Epithelial cell of prostate (primary cell): ENCODE measurements at regions not wholly inside any gene's neighbourhood (a gene's known extent, or its start where the extent isn't known, plus 50 kb on each side); places are given as distances from the start of the nearest gene placed in this dataset.
A peak's percentile ranks its signal among the peaks of the same experiment; 100 is the strongest.

Experiments used
- DNase-seq: peaks from one replicate; pipeline ENCODE4 v3.0.0-alpha.2; 2011; ENCODE audit warnings: low read depth, low spot score
- H3K27ac ChIP-seq: fragments of 450-650 bp; 2 replicates; pipeline ENCODE4 v1.5.1; 2017; ENCODE audit warnings: mild to moderate bottlenecking

GRCh38 chr4:11609751-11610150 lies 181.1 kb upstream of the HS3ST1 start:
- H3K27ac ChIP-seq: no peak overlapping the region
- DNase-seq: no peak

- no peak for DNase-seq
- no peak overlapping the region for H3K27ac ChIP-seq
Observed at GRCh38 chr4:11608992-11609391, 180.3 kb upstream of the HS3ST1 start.

GRCh38 chr4:11606078-11606477 lies 177.4 kb upstream of the HS3ST1 start:
- DNase-seq: no peak
- H3K27ac ChIP-seq: peak overlapping the region; percentile 64

GRCh38 chr4:11605597-11605996 lies 176.9 kb upstream of the HS3ST1 start:
- DNase-seq: no peak
- peak overlapping the region; percentile 64 for H3K27ac ChIP-seq

- DNase-seq: no peak
- no peak overlapping the region for H3K27ac ChIP-seq
Observed at GRCh38 chr4:11604821-11605220, 176.1 kb upstream of the HS3ST1 start.

GRCh38 chr4:11603591-11604194 lies 175.0 kb upstream of the HS3ST1 start:
- H3K27ac ChIP-seq: no peak overlapping the region
- no peak for DNase-seq

- no peak for DNase-seq
- H3K27ac ChIP-seq: peak overlapping the region; percentile 26
Observed at GRCh38 chr4:11602606-11603340, 174.1 kb upstream of the HS3ST1 start.

- H3K27ac ChIP-seq: no peak overlapping the region
- DNase-seq: no peak
Observed at GRCh38 chr4:11599064-11599463, 170.4 kb upstream of the HS3ST1 start.

GRCh38 chr4:11598591-11598990 lies 169.9 kb upstream of the HS3ST1 start:
- no peak for DNase-seq
- H3K27ac ChIP-seq: no peak overlapping the region

- peak; percentile 45 for DNase-seq
- peak overlapping the region; percentile 54 for H3K27ac ChIP-seq
Observed at GRCh38 chr4:11597506-11597905, 168.8 kb upstream of the HS3ST1 start.

- no peak for DNase-seq
- peak overlapping the region; percentile 54 for H3K27ac ChIP-seq
Observed at GRCh38 chr4:11596989-11597388, 168.3 kb upstream of the HS3ST1 start.

- DNase-seq: no peak
- no peak overlapping the region for H3K27ac ChIP-seq
Observed at GRCh38 chr4:11593576-11594116, 165.0 kb upstream of the HS3ST1 start.

GRCh38 chr4:11592276-11592675 lies 163.6 kb upstream of the HS3ST1 start:
- H3K27ac ChIP-seq: no peak overlapping the region
- DNase-seq: no peak

GRCh38 chr4:11590132-11590531 lies 161.4 kb upstream of the HS3ST1 start:
- H3K27ac ChIP-seq: peak overlapping the region; percentile 28
- DNase-seq: no peak

GRCh38 chr4:11589676-11590075 lies 161.0 kb upstream of the HS3ST1 start:
- H3K27ac ChIP-seq: peak overlapping the region; percentile 28
- DNase-seq: no peak

- no peak for DNase-seq
- H3K27ac ChIP-seq: no peak overlapping the region
Observed at GRCh38 chr4:11587797-11588196, 159.1 kb upstream of the HS3ST1 start.

GRCh38 chr4:11585506-11585905 lies 156.8 kb upstream of the HS3ST1 start:
- peak; percentile 36 for DNase-seq
- H3K27ac ChIP-seq: no peak overlapping the region

GRCh38 chr4:11568511-11568910 lies 139.8 kb upstream of the HS3ST1 start:
- no peak for DNase-seq

GRCh38 chr4:11566444-11567022 lies 137.8 kb upstream of the HS3ST1 start:
- DNase-seq: no peak

More at GRCh38 chr4:11568511-11568910, 139.8 kb upstream of the HS3ST1 start:
- H3K27ac ChIP-seq: no peak overlapping the region

GRCh38 chr4:11565899-11566298 lies 137.2 kb upstream of the HS3ST1 start:
- no peak for DNase-seq
- no peak overlapping the region for H3K27ac ChIP-seq

More at GRCh38 chr4:11566444-11567022, 137.8 kb upstream of the HS3ST1 start:
- no peak overlapping the region for H3K27ac ChIP-seq

- H3K27ac ChIP-seq: no peak overlapping the region
- no peak for DNase-seq
Observed at GRCh38 chr4:11565213-11565612, 136.5 kb upstream of the HS3ST1 start.
